GM18502 (cell line): ENCODE measurements at regions not wholly inside any gene's neighbourhood (a gene's known extent, or its start where the extent isn't known, plus 50 kb on each side); places are given as distances from the start of the nearest gene placed in this dataset.

Source experiments
- ATAC-seq: cut with Tn5 transposase; IDR thresholded peaks from one replicate; pipeline ENCODE4 v1.9.1; 2021; ENCODE audit warnings: mild to moderate bottlenecking; ENCODE audit not compliant: unreplicated experiment, poor library complexity

DNA sequence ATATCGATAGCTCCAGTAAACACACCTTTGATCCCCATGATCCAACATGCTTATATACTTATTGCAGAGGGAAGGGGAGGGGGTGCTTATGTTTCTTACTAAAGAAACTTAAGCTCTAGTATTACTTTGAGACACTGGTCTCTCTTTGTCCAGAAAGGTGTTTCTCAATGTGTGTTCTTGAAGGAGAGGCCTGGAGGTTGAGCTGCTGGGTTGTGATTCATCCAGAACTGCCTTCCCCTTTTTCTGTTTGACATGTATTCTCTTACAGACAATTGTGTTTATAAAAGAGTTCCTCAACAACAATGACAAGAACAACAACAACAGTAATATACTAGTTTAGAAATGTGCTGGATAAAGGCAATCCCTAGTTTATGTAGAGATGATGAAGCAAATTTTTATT, 516.0 kb upstream of the FAM98A start:
- no peak for ATAC-seq

DNA sequence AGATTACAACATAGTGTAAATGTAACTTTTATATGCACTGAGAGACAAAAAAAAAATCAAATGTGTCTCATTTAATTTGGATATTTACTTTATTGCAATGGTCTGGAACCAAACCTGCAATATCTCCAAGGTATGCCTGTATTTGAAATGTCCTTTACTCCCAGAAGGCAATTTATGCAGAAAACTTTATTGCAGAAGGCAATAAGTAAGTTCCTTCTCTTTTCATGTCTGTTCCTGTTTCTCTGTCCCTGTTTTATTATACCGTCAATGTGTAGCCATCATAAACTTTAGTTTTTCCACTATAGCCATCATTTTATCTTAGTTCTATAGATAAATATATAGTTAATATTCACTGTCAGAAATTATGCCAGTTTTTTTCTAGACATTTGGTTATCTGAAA, 513.1 kb upstream of the FAM98A start:
- ATAC-seq, result no peak

DNA sequence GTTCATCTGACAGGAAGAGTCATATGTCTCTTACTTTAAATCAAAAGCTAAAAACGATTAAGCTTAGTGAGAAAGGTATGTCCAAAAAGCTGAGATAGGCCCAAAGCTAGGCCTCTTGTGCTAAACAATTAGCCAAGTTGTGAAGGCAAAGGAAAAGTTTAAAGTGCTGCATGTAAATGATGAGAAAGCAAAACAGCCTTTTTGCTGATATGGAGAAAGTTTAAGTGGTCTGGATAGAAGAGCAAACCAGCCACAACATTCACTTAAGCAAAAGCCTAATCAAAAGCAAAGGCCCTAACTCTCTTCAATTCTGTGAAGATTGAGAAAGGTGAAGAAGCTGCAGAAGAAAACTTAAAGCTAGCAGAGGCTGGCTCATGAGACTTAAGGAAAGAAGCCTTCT, 511.3 kb upstream of the FAM98A start:
- no peak for ATAC-seq

DNA sequence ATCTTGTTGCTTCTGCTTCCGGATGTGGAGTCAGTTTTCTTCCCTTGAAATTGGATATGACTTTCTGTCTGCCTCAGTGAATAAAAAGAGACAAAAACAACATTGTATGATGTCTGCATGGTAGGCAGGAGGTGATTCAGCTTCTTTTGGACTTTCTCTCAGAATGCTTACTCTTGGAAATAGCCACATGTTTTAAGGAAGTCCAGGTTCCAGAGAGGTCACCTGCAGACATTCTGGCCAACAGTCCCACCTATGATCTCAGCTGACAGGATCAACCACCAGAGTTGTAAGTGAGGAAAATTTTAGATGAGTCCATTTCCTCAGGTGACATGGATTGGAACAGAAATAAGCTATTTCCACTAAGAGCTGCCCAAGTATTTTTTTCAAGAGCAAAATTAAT, 508.7 kb upstream of the FAM98A start:
- ATAC-seq, result no peak

DNA sequence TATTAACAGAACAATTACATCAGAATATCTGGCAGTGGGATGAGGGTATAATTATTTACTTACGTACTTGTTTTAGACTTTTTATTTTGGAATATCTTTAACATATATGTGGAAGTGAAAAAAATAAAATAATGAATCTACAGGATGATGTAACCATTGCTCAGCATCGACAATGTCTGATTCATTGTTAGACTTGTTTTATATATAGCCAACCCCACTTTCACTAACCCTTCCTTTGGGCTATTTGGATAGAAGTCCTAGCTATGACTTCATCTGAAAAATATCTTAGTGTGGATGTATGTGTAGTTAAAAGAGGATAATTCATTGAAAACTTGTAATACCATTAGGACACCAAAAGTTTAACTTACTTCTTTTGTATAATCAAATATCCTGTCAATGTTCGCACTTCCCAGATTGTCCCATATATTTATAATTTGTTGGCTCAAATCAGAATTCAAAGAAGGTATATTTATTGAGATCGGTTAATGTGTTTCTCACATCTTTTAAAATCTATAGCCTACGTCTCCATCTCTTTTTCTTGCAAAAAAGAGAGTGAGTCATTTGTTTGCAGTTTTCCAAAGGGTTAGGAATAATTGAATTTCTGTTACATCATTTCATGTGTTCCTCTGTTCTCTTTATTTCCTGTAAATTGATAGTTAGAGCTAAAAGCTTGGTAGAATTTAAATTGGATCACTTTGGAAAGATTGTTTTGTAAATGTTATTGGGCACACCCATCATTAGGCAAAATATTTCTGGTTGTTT, 506.1 kb upstream of the FAM98A start:
- ATAC-seq, result no peak

DNA sequence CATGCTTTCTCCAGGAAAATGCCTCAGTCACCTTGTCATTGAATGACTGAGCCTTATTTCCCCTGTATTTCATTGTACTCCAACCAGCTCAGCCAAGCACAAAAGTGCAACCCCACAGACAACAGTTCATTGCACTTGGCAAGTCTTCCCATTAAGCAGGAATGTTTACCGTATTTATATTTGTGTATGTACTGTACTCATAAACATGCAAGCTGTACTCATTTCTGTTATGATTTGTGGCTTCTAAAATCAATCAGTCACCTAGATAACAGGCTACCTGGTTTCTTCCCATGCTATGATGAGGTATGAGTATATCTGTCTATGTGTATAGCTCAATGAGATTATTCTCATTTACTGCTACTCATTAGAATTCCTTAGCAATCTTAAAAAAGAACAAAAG, 505.5 kb upstream of the FAM98A start:
- ATAC-seq, result no peak

DNA sequence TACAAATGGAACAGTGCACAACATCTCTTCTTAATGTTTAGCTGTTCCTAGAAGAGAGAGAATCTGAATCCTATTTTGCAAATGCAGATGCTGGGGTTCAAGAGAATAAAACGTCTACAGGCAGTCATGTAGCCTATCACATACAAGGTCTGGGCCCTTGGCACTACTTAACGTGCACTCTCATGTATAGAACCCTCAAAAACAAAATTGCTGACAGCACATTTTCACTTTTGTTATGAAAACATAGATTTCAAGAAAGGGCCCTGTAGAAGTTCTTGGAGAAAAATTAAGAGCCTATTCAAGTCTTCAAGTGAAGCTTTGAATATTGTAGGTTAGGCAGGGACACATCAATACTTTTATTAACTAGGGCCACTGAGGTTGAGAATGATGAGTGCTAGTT, 504.3 kb upstream of the FAM98A start:
- ATAC-seq, result no peak

DNA sequence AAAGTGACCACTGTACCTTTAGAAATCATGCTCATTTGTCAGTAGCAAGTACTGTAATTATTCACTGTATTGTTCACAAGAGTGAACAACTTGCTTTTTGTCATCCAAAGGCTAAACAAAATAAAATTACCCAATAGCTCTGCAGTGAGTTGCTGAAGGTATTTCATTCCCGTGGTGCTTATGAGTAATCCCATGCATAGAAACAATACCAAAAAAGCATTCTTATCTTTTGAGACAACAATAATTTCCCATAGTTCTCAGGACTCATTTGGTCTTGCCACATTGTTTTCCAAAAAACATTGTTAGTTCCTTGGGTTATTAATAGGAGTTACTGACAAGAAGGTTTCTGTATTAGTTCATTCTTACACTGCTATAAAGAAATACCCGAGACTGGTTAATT, 503.2 kb upstream of the FAM98A start:
- no peak for ATAC-seq

DNA sequence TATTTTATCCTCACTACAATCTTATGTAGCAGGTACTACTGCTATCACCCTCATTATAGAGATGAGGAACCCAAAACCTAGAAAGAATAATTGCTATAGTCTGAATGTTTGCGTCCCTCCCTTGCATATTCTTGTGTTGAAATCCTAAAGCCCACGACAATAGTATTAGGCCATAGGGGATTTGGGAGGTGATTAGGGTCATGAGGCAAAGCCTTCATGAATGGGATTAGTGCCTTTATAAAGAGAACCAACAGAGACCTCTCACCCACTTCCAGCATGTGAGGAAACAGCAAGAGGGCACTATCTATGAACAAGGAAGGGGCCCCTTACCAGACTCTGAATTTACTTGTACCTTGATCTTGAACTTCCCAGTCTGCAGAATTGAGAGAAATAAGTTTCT, 500.3 kb upstream of the FAM98A start:
- ATAC-seq, result no peak

DNA sequence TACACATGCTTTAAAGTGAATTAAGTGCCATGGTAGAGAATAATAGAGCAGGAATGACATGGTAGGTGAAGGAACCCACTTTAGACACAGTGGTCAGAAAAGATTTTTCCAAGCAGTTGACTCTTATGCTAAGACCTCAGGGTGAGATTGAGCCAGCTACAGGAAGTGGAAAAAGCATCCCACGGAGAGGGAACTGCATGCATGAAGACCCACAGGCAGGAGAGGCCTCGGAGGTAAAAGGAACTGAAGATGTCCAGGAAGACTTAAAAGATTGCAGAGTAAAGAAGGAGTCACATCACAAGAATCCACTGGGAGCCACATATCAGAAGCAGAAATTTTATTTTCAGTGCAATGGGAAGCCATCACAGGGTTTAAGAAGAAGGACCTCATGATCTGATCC, 499.2 kb upstream of the FAM98A start:
- no peak for ATAC-seq

DNA sequence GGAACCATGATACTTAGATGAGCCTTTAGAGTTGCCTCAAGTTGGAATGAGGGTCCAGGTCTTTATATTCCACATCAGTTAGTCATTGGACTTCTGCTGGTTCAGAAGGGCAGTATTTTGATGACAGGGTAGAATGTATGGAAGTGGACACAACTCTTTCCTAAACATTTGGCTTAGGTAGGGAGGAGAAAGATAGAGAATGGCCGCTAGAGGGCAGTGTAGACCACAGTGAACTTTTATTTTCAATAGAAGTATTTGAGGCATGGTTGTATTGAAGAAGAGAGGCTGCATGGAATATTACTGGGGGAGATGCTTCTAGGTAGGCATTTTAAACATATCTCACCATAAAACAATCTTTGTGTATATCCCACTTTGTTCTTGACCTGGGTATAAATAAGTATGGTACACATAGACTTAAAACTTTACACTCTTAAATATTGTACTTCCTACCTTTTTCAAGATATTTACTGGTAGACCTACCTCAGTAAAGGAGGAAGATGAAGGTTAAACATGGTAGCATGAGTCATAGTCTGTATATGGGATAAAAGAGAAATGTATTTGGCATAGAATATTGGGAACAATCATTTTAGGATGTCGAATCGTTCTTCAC, 497.6 kb upstream of the FAM98A start:
- peak; percentile 81 for ATAC-seq

DNA sequence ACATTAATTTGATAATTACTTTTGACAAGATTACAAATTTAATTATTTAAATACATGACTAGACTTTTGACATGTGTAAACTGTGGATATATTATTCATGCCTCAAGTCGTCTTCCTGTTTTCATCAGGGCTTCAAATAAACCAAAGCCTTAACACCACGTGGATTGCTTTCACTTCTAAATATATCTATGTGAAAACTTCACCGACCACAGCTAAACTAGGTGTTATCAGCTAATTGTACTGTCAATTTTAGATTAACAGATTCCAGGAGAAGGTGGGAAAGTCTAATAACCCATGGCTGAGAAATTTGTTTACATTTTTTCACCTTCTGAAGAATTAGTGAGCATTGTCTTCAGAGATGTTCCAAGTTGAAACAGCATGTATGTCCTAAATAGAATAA, 494.7 kb upstream of the FAM98A start:
- ATAC-seq, result peak; percentile 43

DNA sequence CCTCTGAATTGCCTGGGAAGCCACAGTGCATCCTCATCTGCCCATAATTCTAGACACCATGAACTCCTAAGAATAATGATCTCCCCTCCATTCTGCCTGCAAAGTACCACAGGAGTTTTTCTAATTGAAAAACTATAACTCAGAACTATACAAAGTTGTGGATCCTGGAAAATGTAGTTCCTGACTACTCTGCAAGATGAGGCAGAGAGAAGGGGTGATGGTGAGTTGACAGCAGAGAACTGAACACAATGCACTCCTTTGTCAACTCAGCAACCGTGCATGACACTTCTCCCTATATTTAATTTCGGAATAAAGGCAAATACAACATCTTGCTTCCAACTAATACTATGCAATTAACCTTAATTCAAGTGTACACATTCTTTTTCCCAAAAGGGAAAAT, 471.1 kb upstream of the FAM98A start:
- ATAC-seq, result no peak

DNA sequence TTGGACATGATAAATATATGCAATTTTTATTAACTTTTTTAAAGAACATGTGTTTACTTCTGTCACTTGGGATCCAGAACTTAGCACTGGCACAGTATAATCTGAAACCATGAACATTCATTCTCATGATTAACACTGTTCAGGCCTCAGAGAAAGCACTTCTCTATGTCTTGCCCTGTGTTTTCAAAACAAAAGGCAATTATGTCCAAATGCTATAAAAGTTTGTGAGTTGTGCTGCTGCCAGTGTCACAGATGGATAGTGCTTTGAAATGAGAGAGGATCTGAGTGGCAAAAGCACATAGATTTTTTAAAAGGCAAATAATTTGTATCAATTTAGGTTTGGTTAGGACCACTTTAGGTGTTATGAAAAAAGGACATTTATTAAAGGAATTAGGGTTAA, 470.5 kb upstream of the FAM98A start:
- no peak for ATAC-seq

DNA sequence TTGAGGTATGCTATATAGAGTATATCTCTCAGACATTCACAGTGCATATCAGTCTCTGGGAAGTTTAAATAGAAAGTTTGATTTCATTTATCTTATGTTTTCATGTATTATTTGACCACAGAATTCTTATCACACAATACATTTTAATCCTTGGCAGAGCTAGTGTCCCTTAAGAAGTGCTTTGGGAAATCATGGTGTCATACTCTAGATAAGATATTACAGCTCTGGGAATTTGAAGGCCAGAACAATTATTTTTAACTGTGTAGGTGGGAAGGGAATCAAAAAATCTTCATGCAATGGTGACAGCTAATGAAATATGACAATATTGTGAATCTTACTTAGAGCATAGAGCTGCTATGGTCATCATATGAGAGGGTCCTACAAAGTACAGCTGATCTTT, 451.3 kb upstream of the FAM98A start:
- ATAC-seq, result no peak

DNA sequence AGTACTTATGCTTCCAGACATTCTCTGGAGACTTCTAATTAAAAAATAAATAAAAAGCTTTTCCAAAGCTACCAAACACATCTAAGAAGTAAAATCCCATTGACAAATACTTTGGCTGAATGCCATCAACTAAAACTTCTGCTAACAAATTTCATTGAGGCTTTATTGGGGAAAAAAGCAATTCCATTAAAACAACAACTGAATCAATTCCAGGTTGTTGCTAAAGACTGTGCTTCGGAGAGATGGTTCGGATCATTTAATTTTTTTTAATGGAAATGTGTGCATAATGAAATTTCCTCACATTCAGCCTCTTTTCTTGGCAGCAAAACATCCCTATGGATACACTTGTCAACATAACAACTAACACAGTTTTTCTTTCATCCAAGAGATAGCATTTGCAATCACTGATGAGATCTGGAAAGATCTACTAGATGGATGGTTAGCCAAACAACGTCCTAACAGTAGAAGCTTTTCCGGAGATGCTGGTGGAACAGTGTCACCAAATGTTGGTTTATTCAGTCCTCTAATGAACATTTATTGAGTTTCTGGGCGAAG, 446.1 kb upstream of the FAM98A start:
- ATAC-seq, result no peak

DNA sequence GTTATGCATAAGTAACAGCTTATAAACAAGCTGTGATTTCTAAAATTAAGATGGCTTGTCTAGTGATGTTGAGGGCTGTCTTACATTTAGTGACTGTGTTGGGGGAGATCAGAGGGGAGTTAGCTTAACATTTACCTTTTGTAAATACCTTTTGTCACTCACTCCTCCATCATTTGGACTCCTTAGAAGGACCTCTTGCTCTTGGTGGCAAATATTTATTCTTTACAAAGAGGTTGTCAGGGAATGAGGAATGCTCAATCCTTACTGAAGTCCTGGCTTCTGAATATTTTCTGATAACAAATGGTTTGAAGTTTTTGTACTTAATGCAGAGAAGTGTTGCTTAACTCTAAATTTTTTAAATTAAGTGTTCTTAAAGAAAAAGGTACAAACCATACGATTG, 438.8 kb upstream of the FAM98A start:
- no peak for ATAC-seq

DNA sequence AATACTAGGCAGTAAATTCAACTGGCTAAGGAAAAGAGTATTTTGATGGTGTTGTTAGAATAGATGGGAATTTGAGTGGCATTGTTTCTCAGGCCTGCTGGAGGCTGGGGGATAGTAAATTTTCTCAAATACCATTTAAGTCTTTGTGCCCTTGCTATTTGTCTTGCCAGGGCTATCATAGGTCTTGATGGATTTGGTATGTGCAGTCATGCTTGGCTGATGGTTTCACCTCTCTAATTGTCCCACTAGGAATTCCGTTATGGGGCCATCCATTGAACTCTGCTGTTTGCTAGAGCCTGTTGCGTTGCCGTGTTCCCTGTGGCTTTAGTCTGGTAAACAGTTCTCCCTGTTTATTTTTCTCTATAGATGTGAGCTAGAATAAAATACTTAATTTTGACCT, 438.1 kb upstream of the FAM98A start:
- no peak for ATAC-seq

DNA sequence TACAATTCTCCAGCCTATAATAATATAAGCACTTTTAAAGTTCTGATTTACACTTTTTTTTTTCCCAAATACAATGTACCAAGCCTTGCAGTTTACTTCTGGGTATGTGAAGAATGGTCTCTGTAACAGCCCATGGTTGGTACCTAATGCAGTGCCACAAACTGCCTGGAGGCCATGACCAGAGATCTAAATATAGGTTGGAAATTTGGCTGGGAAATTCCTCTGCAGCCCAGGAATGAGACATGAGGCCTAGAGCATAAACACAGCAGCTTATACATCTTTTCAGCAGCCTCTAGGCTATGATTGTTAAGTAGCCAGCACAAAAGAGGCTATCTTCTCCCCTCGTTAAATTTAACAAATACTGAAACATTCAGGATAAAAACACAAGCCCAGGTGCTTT, 432.0 kb upstream of the FAM98A start:
- ATAC-seq, result no peak

DNA sequence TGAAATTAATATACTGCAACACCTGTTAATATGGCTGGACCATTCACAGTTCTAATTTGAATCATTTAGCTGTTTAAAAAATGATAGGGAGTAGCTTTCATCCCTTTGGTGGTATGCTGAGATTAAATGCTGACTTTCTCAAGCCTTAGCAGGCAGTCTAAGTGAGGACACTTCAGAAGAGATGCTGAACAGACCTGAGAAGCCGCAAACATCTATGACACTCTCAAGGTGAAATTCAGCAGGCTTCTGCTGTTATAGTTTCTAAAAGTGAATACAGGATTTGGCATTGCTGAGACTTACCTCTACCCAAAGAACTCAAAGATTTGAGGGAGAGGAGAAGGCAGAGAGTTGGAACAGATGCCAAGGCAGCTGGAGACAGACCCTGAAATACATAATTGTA, 431.2 kb upstream of the FAM98A start:
- ATAC-seq, result no peak

DNA sequence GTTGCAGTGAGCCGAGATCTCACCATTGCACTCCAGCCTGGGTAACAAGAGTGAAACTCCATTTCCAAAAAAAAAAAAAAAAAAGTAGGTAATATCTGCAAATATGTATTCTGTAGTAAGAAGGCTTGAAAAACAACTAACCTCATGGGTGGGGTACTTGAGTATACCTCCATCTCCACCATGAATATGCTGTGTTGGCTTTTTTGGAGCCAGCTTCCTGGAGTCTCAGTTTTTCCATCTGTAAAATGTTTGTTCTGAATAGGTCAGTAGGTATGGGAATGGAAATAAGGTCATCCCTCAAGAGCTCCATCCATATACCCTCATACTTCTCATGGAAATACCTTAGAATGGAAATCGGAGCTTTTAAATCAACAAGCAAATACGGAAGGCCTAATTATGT, 430.0 kb upstream of the FAM98A start:
- ATAC-seq, result no peak

DNA sequence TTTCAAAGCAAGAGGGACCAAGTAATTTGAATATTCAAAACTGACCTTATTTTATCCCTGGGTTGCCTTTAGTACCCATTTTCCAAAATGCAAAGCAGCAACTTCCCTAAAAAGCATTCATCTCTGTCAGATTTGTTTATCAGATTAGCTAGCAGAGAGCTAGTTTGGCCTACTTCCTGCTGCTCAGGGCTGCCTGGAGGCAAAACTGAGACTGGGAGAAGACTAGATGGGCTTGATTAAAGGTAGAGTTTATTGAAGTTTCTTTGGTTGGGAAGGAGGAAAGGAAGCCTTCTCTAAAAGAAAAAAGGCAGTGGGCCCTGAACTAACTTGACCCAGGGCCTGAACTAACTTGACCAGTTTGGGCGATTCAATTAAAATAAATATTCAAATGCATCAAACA, 426.1 kb upstream of the FAM98A start:
- no peak for ATAC-seq
